ENCODE measurements at regions not wholly inside any gene's neighbourhood (a gene's known extent, or its start where the extent isn't known, plus 50 kb on each side); places are given as distances from the start of the nearest gene placed in this dataset.
"Not testable (repeated sequence)": the region's sequence is repeated elsewhere in the genome, so short reads cannot be mapped to it uniquely, and the experiment has no call there.

GRCh38 chr3:39651993-39652739, 157.2 kb upstream of the MYRIP start:
- no peak for DNase-seq (ENCODE audit: low read depth in 4 of 4, low spot score in 2 of 4)

GRCh38 chr3:39655718-39656117, 153.7 kb upstream of the MYRIP start:
- not testable (repeated sequence) for DNase-seq (ENCODE audit: low read depth in 4 of 4, low spot score in 2 of 4)

- no peak for DNase-seq (ENCODE audit: low read depth in 4 of 4, low spot score in 2 of 4)
Measured at GRCh38 chr3:39657075-39657474, 152.3 kb upstream of the MYRIP start.

- no peak for DNase-seq (ENCODE audit: low read depth in 4 of 4, low spot score in 2 of 4)
Measured at GRCh38 chr3:39657775-39658174, 151.6 kb upstream of the MYRIP start.

GRCh38 chr3:39664931-39665330, 144.5 kb upstream of the MYRIP start:
- no peak for DNase-seq (ENCODE audit: low read depth in 4 of 4, low spot score in 2 of 4)

- no peak for DNase-seq (ENCODE audit: low read depth in 4 of 4, low spot score in 2 of 4)
Measured at GRCh38 chr3:39665441-39665840, 144.0 kb upstream of the MYRIP start.

GRCh38 chr3:39668420-39668819, 141.0 kb upstream of the MYRIP start:
- DNase-seq (ENCODE audit: low read depth in 4 of 4, low spot score in 2 of 4) = peak in 2 of 4 donors; percentile 6 to 20

GRCh38 chr3:39671116-39671515, 138.3 kb upstream of the MYRIP start:
- no peak for DNase-seq (ENCODE audit: low read depth in 4 of 4, low spot score in 2 of 4)

GRCh38 chr3:39671600-39671999, 137.8 kb upstream of the MYRIP start:
- DNase-seq (ENCODE audit: low read depth in 4 of 4, low spot score in 2 of 4) = no peak

- no peak for DNase-seq (ENCODE audit: low read depth in 4 of 4, low spot score in 2 of 4)
Measured at GRCh38 chr3:39705351-39705900, 104.0 kb upstream of the MYRIP start.

GRCh38 chr3:39707314-39707909, 102.0 kb upstream of the MYRIP start:
- peak in 1 of 4 donors; percentile 20 for DNase-seq (ENCODE audit: low read depth in 4 of 4, low spot score in 2 of 4)

- DNase-seq (ENCODE audit: low read depth in 4 of 4, low spot score in 2 of 4) = no peak
Measured at GRCh38 chr3:39712413-39713048, 96.9 kb upstream of the MYRIP start.

- DNase-seq (ENCODE audit: low read depth in 4 of 4, low spot score in 2 of 4) = not testable (repeated sequence)
Measured at GRCh38 chr3:39713341-39713740, 96.1 kb upstream of the MYRIP start.

GRCh38 chr3:39716849-39717248, 92.6 kb upstream of the MYRIP start:
- DNase-seq (ENCODE audit: low read depth in 4 of 4, low spot score in 2 of 4) = no peak

- no peak for DNase-seq (ENCODE audit: low read depth in 4 of 4, low spot score in 2 of 4)
Measured at GRCh38 chr3:39718674-39719595, 90.5 kb upstream of the MYRIP start.

GRCh38 chr3:39721076-39721475, 88.3 kb upstream of the MYRIP start:
- no peak for DNase-seq (ENCODE audit: low read depth in 4 of 4, low spot score in 2 of 4)

- no peak for DNase-seq (ENCODE audit: low read depth in 4 of 4, low spot score in 2 of 4)
Measured at GRCh38 chr3:39724233-39724846, 85.1 kb upstream of the MYRIP start.

GRCh38 chr3:39725321-39725720, 84.1 kb upstream of the MYRIP start:
- DNase-seq (ENCODE audit: low read depth in 4 of 4, low spot score in 2 of 4) = no peak

- no peak for DNase-seq (ENCODE audit: low read depth in 4 of 4, low spot score in 2 of 4)
Measured at GRCh38 chr3:39727415-39727814, 82.0 kb upstream of the MYRIP start.

GRCh38 chr3:39733804-39734203, 75.6 kb upstream of the MYRIP start:
- no peak for DNase-seq (ENCODE audit: low read depth in 4 of 4, low spot score in 2 of 4)
